Hepatocyte (in vitro differentiated cells): ENCODE measurements at regions not wholly inside any gene's neighbourhood (a gene's known extent, or its start where the extent isn't known, plus 50 kb on each side); places are given as distances from the start of the nearest gene placed in this dataset.

Experiments
- DNase-seq: peaks from one replicate; pipeline ENCODE4 v3.0.0-alpha.2; 2016; ENCODE audit warnings: low spot score
- H2AFZ ChIP-seq: fragments of 200-600 bp; sonication (generic); 2 replicates; pipeline ENCODE4 v1.6.0; 2016; ENCODE audit warnings: antibody characterized with exemption, mild to moderate bottlenecking
- H3K27ac ChIP-seq: fragments of 200-600 bp; sonication (generic); 2 replicates; pipeline ENCODE4 v1.5.1; 2016; ENCODE audit warnings: mild to moderate bottlenecking
- H3K27me3 ChIP-seq: fragments of 200-600 bp; sonication (generic); 2 replicates; pipeline ENCODE4 v1.6.1; 2016
- H3K36me3 ChIP-seq: fragments of 200-600 bp; sonication (generic); replicated peaks from 2 replicates; pipeline ENCODE4 v1.5.1; 2016; ENCODE audit warnings: low read depth; ENCODE audit not compliant: insufficient read depth
- H3K4me1 ChIP-seq: fragments of 200-600 bp; sonication (generic); 2 replicates; pipeline ENCODE4 v1.5.1; 2016; ENCODE audit warnings: mild to moderate bottlenecking, moderate library complexity; ENCODE audit not compliant: insufficient read depth
- H3K4me2 ChIP-seq: fragments of 200-600 bp; sonication (generic); 2 replicates; pipeline ENCODE4 v1.6.0; 2016
- H3K4me3 ChIP-seq: fragments of 200-600 bp; sonication (generic); 2 replicates; pipeline ENCODE4 v1.5.1; 2016; ENCODE audit warnings: mild to moderate bottlenecking
- H3K79me2 ChIP-seq: fragments of 200-600 bp; sonication (generic); 2 replicates; pipeline ENCODE4 v1.6.0; 2017; ENCODE audit warnings: mild to moderate bottlenecking
- H3K9me2 ChIP-seq: fragments of 200-600 bp; sonication (generic); replicated peaks from 2 replicates; pipeline ENCODE4 v1.6.0; 2017; ENCODE audit warnings: mild to moderate bottlenecking; ENCODE audit not compliant: insufficient read depth
- H3K9me3 ChIP-seq: fragments of 200-600 bp; sonication (generic); 2 replicates; pipeline ENCODE4 v1.5.1; 2016; ENCODE audit warnings: low read depth, mild to moderate bottlenecking
- H4K20me1 ChIP-seq: fragments of 200-600 bp; sonication (generic); 2 replicates; pipeline ENCODE4 v1.6.0; 2016; ENCODE audit warnings: mild to moderate bottlenecking; ENCODE audit not compliant: insufficient read depth, poor library complexity, severe bottlenecking
- EZH2 ChIP-seq: fragments of 200-600 bp; sonication (generic); IDR thresholded peaks from 2 replicates; pipeline ENCODE4 v1.6.1; 2016; ENCODE audit warnings: antibody characterized with exemption, mild to moderate bottlenecking, borderline replicate concordance
- EZH2phosphoT487 ChIP-seq: fragments of 200-600 bp; sonication (generic); IDR thresholded peaks from one replicate; pipeline ENCODE4 v1.6.1; 2018; ENCODE audit warnings: antibody characterized with exemption, mild to moderate bottlenecking, low read depth, moderate library complexity; ENCODE audit not compliant: unreplicated experiment, severe bottlenecking
- WGBS: methylation state at CpG from one replicate; pipeline ENCODE4 v1.1.6; 2016; ENCODE audit warnings: low lambda C conversion rate; ENCODE audit errors: missing lambda C conversion rate; 5-methylcytosine and 5-hydroxymethylcytosine counted together
- TF ChIP-seq, protein P1 (sequence below): fragments of 200-600 bp; sonication (generic); IDR thresholded peaks from 2 replicates; pipeline ENCODE4 v1.5.1; 2016; ENCODE audit warnings: antibody characterized with exemption, mild to moderate bottlenecking; ENCODE audit not compliant: poor library complexity

DNA sequence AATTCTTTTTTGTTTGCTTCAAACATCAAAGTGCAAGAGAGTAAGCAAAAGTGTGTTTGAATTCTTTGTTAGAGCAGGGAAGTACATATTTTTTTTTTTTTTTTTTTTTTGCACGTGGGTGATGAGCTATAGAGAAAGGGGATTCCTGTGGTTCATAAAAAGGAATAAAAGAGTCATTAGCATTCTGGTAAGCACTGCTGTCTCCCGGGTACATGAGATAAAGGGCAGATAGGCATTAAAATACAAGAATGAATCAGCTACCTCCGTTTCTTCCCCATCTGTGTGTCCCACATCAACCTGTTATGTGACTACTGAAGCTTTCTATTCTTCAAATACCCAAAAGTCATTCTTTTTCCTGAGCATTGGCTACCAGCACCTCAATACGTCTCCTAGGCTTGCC, 102.4 kb upstream of the SEMA3D start:
- Histone ChIP-seq H3K4me1 (peaks cover 5% of the 10 kb centered on the region), H3K36me3 (no peaks in the 10 kb centered on the region), H3K79me2 (no peaks in the 10 kb centered on the region), H4K20me1 (no peaks in the 10 kb centered on the region), H3K4me3 (no peak overlapping the region), H3K27ac (no peak overlapping the region), H3K4me2 (no peak overlapping the region), H3K27me3 (no peaks in the 10 kb centered on the region), H3K9me2 (no peaks in the 10 kb centered on the region), H3K9me3 (no peaks in the 10 kb centered on the region), H2AFZ (no peak overlapping the region)
- no peak for DNase-seq
- TF ChIP-seq EZH2 (no peak), EZH2phosphoT487 (no peak)
- TF ChIP-seq, protein P1, sequence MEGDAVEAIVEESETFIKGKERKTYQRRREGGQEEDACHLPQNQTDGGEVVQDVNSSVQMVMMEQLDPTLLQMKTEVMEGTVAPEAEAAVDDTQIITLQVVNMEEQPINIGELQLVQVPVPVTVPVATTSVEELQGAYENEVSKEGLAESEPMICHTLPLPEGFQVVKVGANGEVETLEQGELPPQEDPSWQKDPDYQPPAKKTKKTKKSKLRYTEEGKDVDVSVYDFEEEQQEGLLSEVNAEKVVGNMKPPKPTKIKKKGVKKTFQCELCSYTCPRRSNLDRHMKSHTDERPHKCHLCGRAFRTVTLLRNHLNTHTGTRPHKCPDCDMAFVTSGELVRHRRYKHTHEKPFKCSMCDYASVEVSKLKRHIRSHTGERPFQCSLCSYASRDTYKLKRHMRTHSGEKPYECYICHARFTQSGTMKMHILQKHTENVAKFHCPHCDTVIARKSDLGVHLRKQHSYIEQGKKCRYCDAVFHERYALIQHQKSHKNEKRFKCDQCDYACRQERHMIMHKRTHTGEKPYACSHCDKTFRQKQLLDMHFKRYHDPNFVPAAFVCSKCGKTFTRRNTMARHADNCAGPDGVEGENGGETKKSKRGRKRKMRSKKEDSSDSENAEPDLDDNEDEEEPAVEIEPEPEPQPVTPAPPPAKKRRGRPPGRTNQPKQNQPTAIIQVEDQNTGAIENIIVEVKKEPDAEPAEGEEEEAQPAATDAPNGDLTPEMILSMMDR, result no peak
- WGBS, result 47% methylated on average over 4 of the region's 4 CpGs

DNA sequence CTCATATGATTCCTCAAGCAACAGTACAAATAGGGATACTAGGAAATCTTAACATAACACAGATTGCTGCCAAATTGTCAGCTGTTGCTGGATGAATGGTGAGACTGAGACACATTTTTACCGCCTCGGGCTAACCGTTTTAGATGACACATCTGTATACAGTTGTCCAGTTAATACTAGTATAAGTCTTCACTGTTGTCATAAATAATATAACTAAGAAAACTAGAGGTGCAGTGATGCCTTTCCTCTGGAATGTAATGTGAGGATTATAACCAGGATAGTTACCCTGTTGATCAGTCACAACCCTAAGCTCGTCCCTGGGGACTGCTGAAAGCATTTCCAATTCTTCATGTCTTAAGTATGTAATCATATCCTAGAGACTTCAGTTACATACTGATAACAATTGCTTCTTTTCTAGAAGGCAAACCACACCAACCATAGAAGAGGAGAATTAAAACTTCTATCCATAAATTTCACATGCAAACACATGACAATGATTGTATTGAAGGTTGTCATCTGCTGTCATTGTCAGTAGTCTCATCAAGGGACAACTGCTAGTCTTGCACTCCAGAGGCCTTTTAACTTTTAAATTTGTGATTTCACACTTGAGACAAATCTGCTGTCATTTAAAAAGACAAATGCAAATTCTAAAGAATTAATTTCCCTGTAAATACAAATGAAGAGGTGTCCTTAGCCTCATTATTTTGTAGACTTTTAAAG, 100.4 kb upstream of the SEMA3D start:
- WGBS, result 70% methylated on average over 4 of the region's 4 CpGs
- no peak overlapping the region for H2AFZ ChIP-seq
- H3K4me3 ChIP-seq, result no peak overlapping the region
- peak; percentile 6 for DNase-seq
- H3K36me3 ChIP-seq, result no peaks in the 10 kb centered on the region
- H4K20me1 ChIP-seq, result no peaks in the 10 kb centered on the region
- no peak overlapping the region for H3K4me2 ChIP-seq
- H3K27me3 ChIP-seq, result no peaks in the 10 kb centered on the region
- no peaks in the 10 kb centered on the region for H3K9me2 ChIP-seq
- no peaks in the 10 kb centered on the region for H3K79me2 ChIP-seq
- H3K9me3 ChIP-seq, result no peaks in the 10 kb centered on the region
- peaks cover 5% of the 10 kb centered on the region for H3K4me1 ChIP-seq
- TF ChIP-seq, protein P1, result no peak
- no peak for TF ChIP-seq EZH2
- TF ChIP-seq EZH2phosphoT487, result no peak
- no peak overlapping the region for H3K27ac ChIP-seq

GRCh38 chr7:85286446-85286845, 99.6 kb upstream of the SEMA3D start:
- Histone ChIP-seq H3K9me3 (no peaks in the 10 kb centered on the region), H3K4me3 (no peak overlapping the region), H3K9me2 (no peaks in the 10 kb centered on the region), H2AFZ (no peak overlapping the region), H4K20me1 (no peaks in the 10 kb centered on the region), H3K4me2 (no peak overlapping the region), H3K27me3 (no peaks in the 10 kb centered on the region), H3K36me3 (no peaks in the 10 kb centered on the region), H3K79me2 (no peaks in the 10 kb centered on the region), H3K4me1 (peaks cover 5% of the 10 kb centered on the region), H3K27ac (no peak overlapping the region)
- DNase-seq, result no peak
- 32% methylated on average over 3 of the region's 3 CpGs for WGBS
- TF ChIP-seq, protein P1, result no peak
- TF ChIP-seq EZH2 (no peak), EZH2phosphoT487 (no peak)

DNA sequence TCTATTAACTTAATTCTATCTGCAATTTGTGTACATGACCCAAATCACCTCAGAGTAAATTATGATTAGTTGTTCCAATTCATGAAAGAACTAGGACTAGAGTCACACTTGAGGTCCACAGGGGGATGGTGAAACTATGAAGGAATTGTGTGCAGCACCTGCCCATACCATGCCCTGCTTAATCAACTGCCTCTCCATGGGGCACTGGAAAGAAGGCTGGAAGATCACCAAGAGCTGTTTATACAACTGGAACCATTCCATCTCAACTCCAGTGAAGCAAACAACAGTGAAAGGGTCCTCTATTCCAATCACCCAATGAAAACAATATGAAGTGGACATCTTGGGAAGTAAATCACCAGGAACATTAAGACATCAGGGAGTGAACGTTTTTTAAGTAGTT, 98.7 kb upstream of the SEMA3D start:
- 64% methylated on average over 1 of the region's 1 CpG for WGBS

More for the DNA sequence above, 98.7 kb upstream of the SEMA3D start:
- no peak for DNase-seq
- Histone ChIP-seq H3K27me3 (no peaks in the 10 kb centered on the region), H3K9me3 (no peaks in the 10 kb centered on the region), H3K79me2 (no peaks in the 10 kb centered on the region), H3K9me2 (no peaks in the 10 kb centered on the region), H4K20me1 (no peaks in the 10 kb centered on the region), H3K27ac (no peak overlapping the region), H2AFZ (no peak overlapping the region), H3K4me1 (peaks cover 5% of the 10 kb centered on the region), H3K36me3 (no peaks in the 10 kb centered on the region), H3K4me2 (no peak overlapping the region), H3K4me3 (no peak overlapping the region)
- TF ChIP-seq EZH2 (no peak), EZH2phosphoT487 (no peak)
